ENCODE measurements at regions not wholly inside any gene's neighbourhood (a gene's known extent, or its start where the extent isn't known, plus 50 kb on each side); places are given as distances from the start of the nearest gene placed in this dataset.

DNA sequence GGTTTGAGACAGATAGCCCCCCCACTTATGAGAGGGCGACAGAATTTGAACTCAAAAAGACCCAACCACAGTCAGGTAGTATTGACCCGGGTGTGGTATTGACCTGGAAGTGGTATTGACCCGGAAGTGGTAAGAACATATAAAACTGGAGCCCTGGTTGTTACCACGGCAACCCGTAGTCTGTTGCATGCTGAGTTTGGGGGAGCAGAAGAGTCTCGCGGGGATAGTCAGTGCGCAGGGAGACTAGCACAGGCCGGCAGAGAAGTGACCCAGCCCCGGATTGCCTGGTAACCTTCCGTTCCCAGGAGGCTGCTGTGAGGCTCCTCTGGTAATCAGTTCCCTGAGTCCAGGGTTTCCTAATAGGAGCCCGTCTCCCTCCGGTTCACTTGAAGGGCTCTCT, 96.2 kb downstream of the SNX5 start:
- TF ChIP-seq, protein P1, sequence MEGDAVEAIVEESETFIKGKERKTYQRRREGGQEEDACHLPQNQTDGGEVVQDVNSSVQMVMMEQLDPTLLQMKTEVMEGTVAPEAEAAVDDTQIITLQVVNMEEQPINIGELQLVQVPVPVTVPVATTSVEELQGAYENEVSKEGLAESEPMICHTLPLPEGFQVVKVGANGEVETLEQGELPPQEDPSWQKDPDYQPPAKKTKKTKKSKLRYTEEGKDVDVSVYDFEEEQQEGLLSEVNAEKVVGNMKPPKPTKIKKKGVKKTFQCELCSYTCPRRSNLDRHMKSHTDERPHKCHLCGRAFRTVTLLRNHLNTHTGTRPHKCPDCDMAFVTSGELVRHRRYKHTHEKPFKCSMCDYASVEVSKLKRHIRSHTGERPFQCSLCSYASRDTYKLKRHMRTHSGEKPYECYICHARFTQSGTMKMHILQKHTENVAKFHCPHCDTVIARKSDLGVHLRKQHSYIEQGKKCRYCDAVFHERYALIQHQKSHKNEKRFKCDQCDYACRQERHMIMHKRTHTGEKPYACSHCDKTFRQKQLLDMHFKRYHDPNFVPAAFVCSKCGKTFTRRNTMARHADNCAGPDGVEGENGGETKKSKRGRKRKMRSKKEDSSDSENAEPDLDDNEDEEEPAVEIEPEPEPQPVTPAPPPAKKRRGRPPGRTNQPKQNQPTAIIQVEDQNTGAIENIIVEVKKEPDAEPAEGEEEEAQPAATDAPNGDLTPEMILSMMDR (IDR thresholded peaks at IDR 0.05), result no peak
- no peak for TF ChIP-seq POLR2A (IDR thresholded peaks at IDR 0.05)

Data from testis (tissue), 2 donors.